DND-41 (cell line): ENCODE measurements at regions not wholly inside any gene's neighbourhood (a gene's known extent, or its start where the extent isn't known, plus 50 kb on each side); places are given as distances from the start of the nearest gene placed in this dataset.

Source experiments
- ATAC-seq: fragments of 200-7000 bp; cut with Tn5 transposase; 3 replicates; pipeline ENCODE4 v1.9.1; 2021; ENCODE audit warnings: low read depth; ENCODE audit not compliant: insufficient read depth
- DNase-seq: peaks from one replicate; pipeline ENCODE4 v3.0.0-alpha.2; 2020
- H2AFZ ChIP-seq: 2 replicates; pipeline ENCODE4 v1.6.0; 2012; ENCODE audit warnings: low read depth, low read length
- H3K27ac ChIP-seq: 2 replicates; pipeline ENCODE4 v1.5.1; 2012; ENCODE audit warnings: low read length, inconsistent platforms
- H3K27me3 ChIP-seq: fragments of 200-600 bp; sonication (generic); 2 replicates; pipeline ENCODE4 v1.6.0; 2012; ENCODE audit warnings: low read length, mild to moderate bottlenecking, inconsistent platforms; ENCODE audit not compliant: insufficient read depth, poor library complexity
- H3K36me3 ChIP-seq: 2 replicates; pipeline ENCODE4 v1.5.1; 2012; ENCODE audit warnings: low read length, inconsistent platforms; ENCODE audit not compliant: insufficient read depth
- H3K4me1 ChIP-seq: 2 replicates; pipeline ENCODE4 v1.5.1; 2012; ENCODE audit warnings: mild to moderate bottlenecking, low read length; ENCODE audit not compliant: insufficient read depth
- H3K4me2 ChIP-seq: 2 replicates; pipeline ENCODE4 v1.6.0; 2012; ENCODE audit warnings: mild to moderate bottlenecking, moderate library complexity, low read length, inconsistent platforms; ENCODE audit not compliant: insufficient read depth
- H3K4me3 ChIP-seq, 2 experiments: fragments of 200-600 bp in 1 of 2; shearing (Covaris generic) in 1 of 2; 2 replicates each; pipeline ENCODE4 v1.5.1; 2012 to 2016; ENCODE audit warnings: inconsistent platforms in 2 of 2, low read length in 2 of 2, mild to moderate bottlenecking in 2 of 2, low read depth in 1 of 2, moderate library complexity in 1 of 2
- H3K79me2 ChIP-seq: 2 replicates; pipeline ENCODE4 v1.6.0; 2012; ENCODE audit warnings: low read length, inconsistent platforms; ENCODE audit not compliant: insufficient read depth
- H3K9ac ChIP-seq: 2 replicates; pipeline ENCODE4 v1.6.0; 2012; ENCODE audit warnings: low read depth, mild to moderate bottlenecking, inconsistent platforms, low read length, moderate library complexity
- H3K9me3 ChIP-seq: 2 replicates; pipeline ENCODE4 v1.5.1; 2012; ENCODE audit warnings: low read length, moderate library complexity, mild to moderate bottlenecking, inconsistent platforms; ENCODE audit not compliant: insufficient read depth, severe bottlenecking
- H4K20me1 ChIP-seq: 2 replicates; pipeline ENCODE4 v1.6.0; 2012; ENCODE audit warnings: low read length; ENCODE audit not compliant: insufficient read depth
- CTCF ChIP-seq: IDR thresholded peaks from 2 replicates; pipeline ENCODE4 v1.5.1; 2012; ENCODE audit warnings: borderline replicate concordance, low read length, moderate library complexity, mild to moderate bottlenecking; ENCODE audit not compliant: poor library complexity, severe bottlenecking; ENCODE audit errors: extremely low read depth
- EZH2 ChIP-seq: IDR thresholded peaks from 3 replicates; pipeline ENCODE4 v1.6.1; 2012; ENCODE audit warnings: borderline replicate concordance, low read depth, mild to moderate bottlenecking, moderate library complexity, low read length, inconsistent platforms; ENCODE audit not compliant: severe bottlenecking

- Histone ChIP-seq H3K27me3 (no peaks in the 10 kb centered on the region), H3K9me3 (no peaks in the 10 kb centered on the region), H3K27ac (no peak overlapping the region), H3K79me2 (no peaks in the 10 kb centered on the region), H3K9ac (no peak overlapping the region), H2AFZ (no peak overlapping the region), H3K36me3 (no peaks in the 10 kb centered on the region), H3K4me2 (no peak overlapping the region), H3K4me1 (no peaks in the 10 kb centered on the region), H3K4me3 (no peak overlapping the region), H4K20me1 (no peaks in the 10 kb centered on the region)
- no peak for ATAC-seq
- DNase-seq = no peak
- TF ChIP-seq CTCF (no peak), EZH2 (no peak)
These were observed 118.7 kb upstream of the IGLL5 start for GRCh38 chr22:22768885-22769284.

- Histone ChIP-seq H3K4me3 (no peak overlapping the region), H3K9ac (no peak overlapping the region), H3K79me2 (no peaks in the 10 kb centered on the region), H3K4me1 (no peaks in the 10 kb centered on the region), H3K27me3 (no peaks in the 10 kb centered on the region), H3K36me3 (no peaks in the 10 kb centered on the region), H2AFZ (no peak overlapping the region), H3K27ac (no peak overlapping the region), H3K9me3 (no peaks in the 10 kb centered on the region), H3K4me2 (no peak overlapping the region), H4K20me1 (no peaks in the 10 kb centered on the region)
- DNase-seq (no peak), ATAC-seq (peak; percentile 47; the same call in 2 of the 3 replicates)
- TF ChIP-seq EZH2 = no peak
- TF ChIP-seq CTCF = no peak
These were observed 118.0 kb upstream of the IGLL5 start for GRCh38 chr22:22769434-22770279.

- Histone ChIP-seq H3K9me3 (no peaks in the 10 kb centered on the region), H3K36me3 (no peaks in the 10 kb centered on the region), H3K79me2 (no peaks in the 10 kb centered on the region), H3K4me3 (no peak overlapping the region), H3K9ac (no peak overlapping the region), H2AFZ (no peak overlapping the region), H3K27ac (no peak overlapping the region), H3K4me2 (no peak overlapping the region), H3K4me1 (no peaks in the 10 kb centered on the region), H4K20me1 (no peaks in the 10 kb centered on the region), H3K27me3 (no peaks in the 10 kb centered on the region)
- ATAC-seq (peak; percentile 87), DNase-seq (peak; percentile 61)
- TF ChIP-seq EZH2 (no peak), CTCF (peak; percentile 86)
These were observed 117.2 kb upstream of the IGLL5 start for GRCh38 chr22:22770280-22770871.
